Vagina (tissue), 2 donors: ENCODE measurements at regions not wholly inside any gene's neighbourhood (a gene's known extent, or its start where the extent isn't known, plus 50 kb on each side); places are given as distances from the start of the nearest gene placed in this dataset.

Experiments
- CTCF ChIP-seq, 3 experiments: fragments of 450-650 bp in 2 of 3; fragments of 200-600 bp in 1 of 3; sonication (generic) in 1 of 3; IDR thresholded peaks; one replicate each; pipeline ENCODE4 v1.5.1; 2017 to 2019; ENCODE audit warnings: antibody characterized with exemption in 3 of 3, mild to moderate bottlenecking in 2 of 3, moderate library complexity in 2 of 3
- POLR2A ChIP-seq, 2 donors: fragments of 450-650 bp; IDR thresholded peaks; one replicate each; pipeline ENCODE4 v1.6.1; 2017; ENCODE audit warnings: antibody characterized with exemption in 2 of 2, mild to moderate bottlenecking in 2 of 2, moderate library complexity in 2 of 2
- POLR2AphosphoS5 ChIP-seq, 2 donors: sonication (generic); formaldehyde crosslinking; IDR thresholded peaks; one replicate each; pipeline ENCODE4 v1.9.0; 2017; ENCODE audit warnings: antibody characterized with exemption in 2 of 2, mild to moderate bottlenecking in 2 of 2, low read depth in 1 of 2; ENCODE audit not compliant: insufficient read depth in 1 of 2

- no peak for TF ChIP-seq CTCF (IDR thresholded peaks at IDR 0.05)
- peak in 1 of 2 donors; percentile 42 for TF ChIP-seq POLR2AphosphoS5 (IDR thresholded peaks at IDR 0.05; ENCODE audit: insufficient read depth in 1 of 2, low read depth in 1 of 2)
- TF ChIP-seq POLR2A (IDR thresholded peaks at IDR 0.05) = no peak
Measured at GRCh38 chr10:4196771-4197390, 411.9 kb upstream of the KLF6 start.
